Breast epithelium (tissue), 3 donors: ENCODE measurements at regions not wholly inside any gene's neighbourhood (a gene's known extent, or its start where the extent isn't known, plus 50 kb on each side); places are given as distances from the start of the nearest gene placed in this dataset.

Experiments
- CTCF ChIP-seq, 3 donors: fragments of 450-650 bp; IDR thresholded peaks; one replicate each; pipeline ENCODE4 v1.5.1; 2016 to 2017; ENCODE audit warnings: antibody characterized with exemption in 3 of 3, mild to moderate bottlenecking in 3 of 3, moderate library complexity in 3 of 3
- POLR2A ChIP-seq: fragments of 450-650 bp; IDR thresholded peaks from one replicate; pipeline ENCODE4 v1.6.1; 2016; ENCODE audit warnings: antibody characterized with exemption, mild to moderate bottlenecking, moderate library complexity

GRCh38 chr3:163890661-163891060 lies 1187.6 kb downstream of the SI start:
- TF ChIP-seq CTCF (IDR thresholded peaks at IDR 0.05) (no peak), POLR2A (no peak)
